GM12878 (cell line): ENCODE measurements at regions not wholly inside any gene's neighbourhood (a gene's known extent, or its start where the extent isn't known, plus 50 kb on each side); places are given as distances from the start of the nearest gene placed in this dataset.

Source experiments
- ATAC-seq: fragments of 200-7000 bp; cut with Tn5 transposase; 3 replicates; pipeline ENCODE4 v1.9.1; 2020; ENCODE audit warnings: mild to moderate bottlenecking, moderate library complexity
- BruUV-seq: library from RNA; stranded (reverse); fragments of 400-500 nt; replicated peaks from 2 replicates; lab custom pipeline; 2021; lab: Mats Ljungman, UMichigan
- CTCF ChIA-PET: fragments of 300-600 bp; sonication (Branson Sonifier 250); formaldehyde crosslinking; extraction: SDS; loops from one replicate; lab custom pipeline; 2021; ENCODE audit warnings: inconsistent platforms; lab: Yijun Ruan, JAX
- POLR2A ChIA-PET: fragments of 350-600 bp; formaldehyde crosslinking; extraction: SDS; loops from one replicate; lab custom pipeline; 2021; ENCODE audit warnings: inconsistent platforms; lab: Charles Lee
- RAD21 ChIA-PET: fragments of 300-600 bp; sonication (Branson Sonifier 250); formaldehyde crosslinking; loops from one replicate; lab custom pipeline; 2023; ENCODE audit warnings: antibody characterized with exemption; ENCODE audit not compliant: unreplicated experiment; lab: Charles Lee
- SMC1A ChIA-PET: fragments of 300-600 bp; sonication (Branson Sonifier 250); formaldehyde crosslinking; loops from one replicate; lab custom pipeline; 2023; ENCODE audit not compliant: unreplicated experiment, uncharacterized antibody; lab: Charles Lee
- DNase-seq: peaks from one replicate; pipeline ENCODE4 v3.0.0-alpha.2; 2011; ENCODE audit warnings: low read depth, low spot score
- FAIRE-seq: peaks from 3 replicates; lab custom pipeline; 2011; peaks lifted over from hg19 to GRCh38; lab: Jason Lieb, UNC
- H2AFZ ChIP-seq: 2 replicates; pipeline ENCODE4 v1.6.0; 2011; ENCODE audit warnings: low read depth, low read length, control low read depth; ENCODE audit not compliant: control insufficient read depth
- H3K27ac ChIP-seq: 2 replicates; pipeline ENCODE4 v1.5.1; 2011; ENCODE audit warnings: control low read depth; ENCODE audit not compliant: control insufficient read depth, insufficient read depth
- H3K27me3 ChIP-seq, 2 experiments: replicated peaks in 1 of 2; 2 replicates each; pipeline versions ENCODE4 v1.6.0 to v1.6.1; 2011; ENCODE audit warnings: low read length in 1 of 2; ENCODE audit not compliant: control insufficient read depth in 2 of 2, insufficient read depth in 2 of 2
- H3K36me3 ChIP-seq, 2 experiments: 2 replicates each; pipeline ENCODE4 v1.5.1; 2011; ENCODE audit warnings: low read length in 1 of 2; ENCODE audit not compliant: control insufficient read depth in 2 of 2, insufficient read depth in 2 of 2
- H3K4me1 ChIP-seq: 2 replicates; pipeline ENCODE4 v1.6.1; 2011; ENCODE audit warnings: mild to moderate bottlenecking, low read length, moderate library complexity, mixed read lengths; ENCODE audit not compliant: control insufficient read depth, insufficient read depth
- H3K4me2 ChIP-seq: 2 replicates; pipeline ENCODE4 v1.6.0; 2011; ENCODE audit warnings: control low read depth; ENCODE audit not compliant: control insufficient read depth, insufficient read depth
- H3K4me3 ChIP-seq: fragments of 200-600 bp; sonication (generic); 2 replicates; pipeline ENCODE4 v1.5.1; 2016
- H3K79me2 ChIP-seq: 2 replicates; pipeline ENCODE4 v1.6.0; 2011; ENCODE audit warnings: low read length; ENCODE audit not compliant: control insufficient read depth, insufficient read depth
- H3K9ac ChIP-seq: 2 replicates; pipeline ENCODE4 v1.8.0; 2011; ENCODE audit warnings: low read length, control low read depth, mixed read lengths; ENCODE audit not compliant: control insufficient read depth, insufficient read depth
- H3K9me3 ChIP-seq: replicated peaks from 3 replicates; pipeline ENCODE4 v1.5.1; 2011; ENCODE audit warnings: mild to moderate bottlenecking, low read length; ENCODE audit not compliant: control insufficient read depth, insufficient read depth
- H4K20me1 ChIP-seq: 2 replicates; pipeline ENCODE4 v1.6.0; 2011; ENCODE audit not compliant: control insufficient read depth, insufficient read depth
- ASH2L ChIP-seq: fragments of 300-600, 200-600 bp; sonication (generic); IDR thresholded peaks from 2 replicates; pipeline ENCODE4 v1.6.1; 2017; ENCODE audit warnings: low read depth, mild to moderate bottlenecking, borderline replicate concordance
- BCL11A ChIP-seq: IDR thresholded peaks from 2 replicates; pipeline ENCODE4 v1.6.1; 2011; ENCODE audit warnings: low read depth, low read length
- DPF2 ChIP-seq: fragments of 450-650 bp; IDR thresholded peaks from 2 replicates; pipeline ENCODE4 v1.6.1; 2017; ENCODE audit warnings: mild to moderate bottlenecking
- FOXM1 ChIP-seq: IDR thresholded peaks from 2 replicates; pipeline ENCODE4 v1.6.1; 2012; ENCODE audit warnings: low read depth, mild to moderate bottlenecking, inconsistent platforms, low read length, moderate library complexity
- HDAC6 ChIP-seq: fragments of 200-600 bp; sonication (generic); IDR thresholded peaks from one replicate; pipeline ENCODE4 v1.8.0; 2017; ENCODE audit warnings: antibody characterized with exemption; ENCODE audit not compliant: unreplicated experiment
- JUNB ChIP-seq: IDR thresholded peaks from 2 replicates; pipeline ENCODE4 v1.6.1; 2016; ENCODE audit warnings: antibody characterized with exemption, mild to moderate bottlenecking
- MEF2B ChIP-seq: fragments of 450-650 bp; IDR thresholded peaks from 2 replicates; pipeline ENCODE4 v1.6.1; 2018; ENCODE audit warnings: mild to moderate bottlenecking, moderate library complexity; ENCODE audit not compliant: partially characterized antibody, poor library complexity, severe bottlenecking
- MXI1 ChIP-seq: fragments of 150-350 bp; IDR thresholded peaks from 2 replicates; pipeline ENCODE4 v1.6.1; 2011; ENCODE audit warnings: low read depth, mild to moderate bottlenecking, inconsistent platforms, low read length, improper control_type of control experiment
- NFYA ChIP-seq: IDR thresholded peaks from 2 replicates; pipeline ENCODE4 v1.6.1; 2011; ENCODE audit warnings: low read depth, mild to moderate bottlenecking, low read length, improper control_type of control experiment, borderline replicate concordance
- NFYB ChIP-seq: IDR thresholded peaks from 2 replicates; pipeline ENCODE4 v1.6.1; 2011; ENCODE audit warnings: low read depth, mild to moderate bottlenecking, low read length, improper control_type of control experiment, moderate library complexity; ENCODE audit not compliant: insufficient read depth
- PML ChIP-seq: IDR thresholded peaks from 2 replicates; pipeline ENCODE4 v1.6.1; 2012; ENCODE audit warnings: low read length, inconsistent platforms
- POLR2AphosphoS5 ChIP-seq: IDR thresholded peaks from 2 replicates; pipeline ENCODE4 v1.6.1; 2011; ENCODE audit warnings: mild to moderate bottlenecking, low read length, inconsistent platforms
- TCF12 ChIP-seq: IDR thresholded peaks from 2 replicates; pipeline ENCODE4 v1.6.1; 2011; ENCODE audit warnings: low read depth, mild to moderate bottlenecking, low read length
- ZNF622 ChIP-seq: fragments of 450-650 bp; IDR thresholded peaks from 2 replicates; pipeline ENCODE4 v1.6.1; 2017; ENCODE audit warnings: mild to moderate bottlenecking, inconsistent platforms
- ZNF687 ChIP-seq: fragments of 450-650 bp; IDR thresholded peaks from 2 replicates; pipeline ENCODE4 v1.6.1; 2017; ENCODE audit warnings: mild to moderate bottlenecking, moderate library complexity
- WGBS: methylation state at CpG from one replicate; pipeline ENCODE4 v1.1.6; 2016; ENCODE audit warnings: low lambda C conversion rate; ENCODE audit not compliant: insufficient replicate concordance, insufficient coverage; ENCODE audit errors: missing lambda C conversion rate; 5-methylcytosine and 5-hydroxymethylcytosine counted together
- in situ Hi-C: fragments of 300-500 bp; cut with MboI; formaldehyde crosslinking; loops from 9 replicates; pipeline ENCODE4 v1.14.3; 2018; ENCODE audit warnings: mixed read lengths
- intact Hi-C: fragments of 100-400 bp; cut with micrococcal nuclease; formaldehyde crosslinking; loops from one replicate; pipeline ENCODE4 v1.14.2; 2022; ENCODE audit not compliant: unreplicated experiment
- TF ChIP-seq, protein P1 (sequence below): fragments of 450-650 bp; IDR thresholded peaks from 2 replicates; pipeline ENCODE4 v1.6.1; 2018; ENCODE audit warnings: mild to moderate bottlenecking, low read depth, moderate library complexity; ENCODE audit not compliant: partially characterized antibody
- TF ChIP-seq, protein P2 (sequence below): IDR thresholded peaks from 2 replicates; pipeline ENCODE4 v1.6.1; 2012; ENCODE audit warnings: low read depth, low read length, improper control_type of control experiment

GRCh38 chr5:145473042-145473642, 362.0 kb downstream of the PRELID2 start:
- DNase-seq (no peak), FAIRE-seq (no peak), ATAC-seq (no peak)
- intact Hi-C loops = no loop called here
- Histone ChIP-seq H3K9ac (no peak overlapping the region), H3K4me3 (no peak overlapping the region), H3K36me3 (no peaks in the 10 kb centered on the region), H3K4me2 (no peak overlapping the region), H3K27me3 (no peaks in the 10 kb centered on the region), H3K9me3 (no peaks in the 10 kb centered on the region), H3K27ac (no peak overlapping the region), H2AFZ (no peak overlapping the region), H3K4me1 (no peaks in the 10 kb centered on the region), H3K79me2 (no peaks in the 10 kb centered on the region), H4K20me1 (no peaks in the 10 kb centered on the region)
- TF ChIP-seq TCF12 (no peak), BCL11A (no peak), PML (no peak), NFYB (no peak), POLR2AphosphoS5 (no peak), HDAC6 (no peak), DPF2 (no peak), JUNB (no peak), ZNF622 (no peak), MXI1 (no peak), MEF2B (no peak), NFYA (no peak), FOXM1 (no peak), ASH2L (no peak), ZNF687 (no peak)
- TF ChIP-seq, protein P1, sequence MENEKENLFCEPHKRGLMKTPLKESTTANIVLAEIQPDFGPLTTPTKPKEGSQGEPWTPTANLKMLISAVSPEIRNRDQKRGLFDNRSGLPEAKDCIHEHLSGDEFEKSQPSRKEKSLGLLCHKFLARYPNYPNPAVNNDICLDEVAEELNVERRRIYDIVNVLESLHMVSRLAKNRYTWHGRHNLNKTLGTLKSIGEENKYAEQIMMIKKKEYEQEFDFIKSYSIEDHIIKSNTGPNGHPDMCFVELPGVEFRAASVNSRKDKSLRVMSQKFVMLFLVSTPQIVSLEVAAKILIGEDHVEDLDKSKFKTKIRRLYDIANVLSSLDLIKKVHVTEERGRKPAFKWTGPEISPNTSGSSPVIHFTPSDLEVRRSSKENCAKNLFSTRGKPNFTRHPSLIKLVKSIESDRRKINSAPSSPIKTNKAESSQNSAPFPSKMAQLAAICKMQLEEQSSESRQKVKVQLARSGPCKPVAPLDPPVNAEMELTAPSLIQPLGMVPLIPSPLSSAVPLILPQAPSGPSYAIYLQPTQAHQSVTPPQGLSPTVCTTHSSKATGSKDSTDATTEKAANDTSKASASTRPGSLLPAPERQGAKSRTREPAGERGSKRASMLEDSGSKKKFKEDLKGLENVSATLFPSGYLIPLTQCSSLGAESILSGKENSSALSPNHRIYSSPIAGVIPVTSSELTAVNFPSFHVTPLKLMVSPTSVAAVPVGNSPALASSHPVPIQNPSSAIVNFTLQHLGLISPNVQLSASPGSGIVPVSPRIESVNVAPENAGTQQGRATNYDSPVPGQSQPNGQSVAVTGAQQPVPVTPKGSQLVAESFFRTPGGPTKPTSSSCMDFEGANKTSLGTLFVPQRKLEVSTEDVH = no peak
- TF ChIP-seq, protein P2, sequence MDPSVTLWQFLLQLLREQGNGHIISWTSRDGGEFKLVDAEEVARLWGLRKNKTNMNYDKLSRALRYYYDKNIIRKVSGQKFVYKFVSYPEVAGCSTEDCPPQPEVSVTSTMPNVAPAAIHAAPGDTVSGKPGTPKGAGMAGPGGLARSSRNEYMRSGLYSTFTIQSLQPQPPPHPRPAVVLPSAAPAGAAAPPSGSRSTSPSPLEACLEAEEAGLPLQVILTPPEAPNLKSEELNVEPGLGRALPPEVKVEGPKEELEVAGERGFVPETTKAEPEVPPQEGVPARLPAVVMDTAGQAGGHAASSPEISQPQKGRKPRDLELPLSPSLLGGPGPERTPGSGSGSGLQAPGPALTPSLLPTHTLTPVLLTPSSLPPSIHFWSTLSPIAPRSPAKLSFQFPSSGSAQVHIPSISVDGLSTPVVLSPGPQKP = no peak
- SMC1A ChIA-PET = no interaction called here
- 47% methylated on average over 3 of the region's 3 CpGs for WGBS
- CTCF ChIA-PET = no interaction called here
- POLR2A ChIA-PET = no interaction called here
- RAD21 ChIA-PET = no interaction called here
- no TSS peak for BruUV-seq
- in situ Hi-C loops = no loop called here
